SK-N-SH (cell line): ENCODE measurements at regions not wholly inside any gene's neighbourhood (a gene's known extent, or its start where the extent isn't known, plus 50 kb on each side); places are given as distances from the start of the nearest gene placed in this dataset.

ENCODE experiments used
- JUND ChIP-seq: IDR thresholded peaks from 2 replicates; pipeline ENCODE4 v1.4.0; 2012
- MEF2A ChIP-seq: IDR thresholded peaks from 2 replicates; pipeline ENCODE4 v1.4.0; 2012; ENCODE audit warnings: low read depth, borderline replicate concordance

GRCh38 chr4:26077756-26078155 lies 163.7 kb downstream of the SMIM20 start:
- TF ChIP-seq JUND = no peak
- no peak for TF ChIP-seq MEF2A
